SJCRH30 (cell line): ENCODE measurements at regions not wholly inside any gene's neighbourhood (a gene's known extent, or its start where the extent isn't known, plus 50 kb on each side); places are given as distances from the start of the nearest gene placed in this dataset.
A peak's percentile ranks its signal among the peaks of the same experiment; 100 is the strongest.

Source experiments
- DNase-seq, 2 experiments: peaks; one replicate each; pipeline ENCODE4 v3.0.0-alpha.2; 2015 to 2020
- H3K27ac ChIP-seq: fragments of 250-450 bp; sonication (Bioruptor Pico); 2 replicates; pipeline ENCODE4 v1.5.1; 2020; ENCODE audit warnings: mild to moderate bottlenecking, moderate library complexity
- H3K27me3 ChIP-seq: fragments of 250-450 bp; sonication (Bioruptor Pico); 2 replicates; pipeline ENCODE4 v1.5.1; 2020; ENCODE audit warnings: mild to moderate bottlenecking, moderate library complexity
- H3K36me3 ChIP-seq: fragments of 250-450 bp; sonication (Bioruptor Pico); 2 replicates; pipeline ENCODE4 v1.5.1; 2020; ENCODE audit warnings: mild to moderate bottlenecking, moderate library complexity
- H3K4me1 ChIP-seq: fragments of 250-450 bp; sonication (Bioruptor Pico); 2 replicates; pipeline ENCODE4 v1.5.1; 2020; ENCODE audit warnings: mild to moderate bottlenecking, moderate library complexity
- H3K4me3 ChIP-seq: fragments of 250-450 bp; sonication (Bioruptor Pico); 2 replicates; pipeline ENCODE4 v1.5.1; 2020; ENCODE audit warnings: mild to moderate bottlenecking, moderate library complexity
- H3K9me3 ChIP-seq: fragments of 250-450 bp; sonication (Bioruptor Pico); replicated peaks from 2 replicates; pipeline ENCODE4 v1.5.1; 2020; ENCODE audit warnings: mild to moderate bottlenecking, moderate library complexity

DNA sequence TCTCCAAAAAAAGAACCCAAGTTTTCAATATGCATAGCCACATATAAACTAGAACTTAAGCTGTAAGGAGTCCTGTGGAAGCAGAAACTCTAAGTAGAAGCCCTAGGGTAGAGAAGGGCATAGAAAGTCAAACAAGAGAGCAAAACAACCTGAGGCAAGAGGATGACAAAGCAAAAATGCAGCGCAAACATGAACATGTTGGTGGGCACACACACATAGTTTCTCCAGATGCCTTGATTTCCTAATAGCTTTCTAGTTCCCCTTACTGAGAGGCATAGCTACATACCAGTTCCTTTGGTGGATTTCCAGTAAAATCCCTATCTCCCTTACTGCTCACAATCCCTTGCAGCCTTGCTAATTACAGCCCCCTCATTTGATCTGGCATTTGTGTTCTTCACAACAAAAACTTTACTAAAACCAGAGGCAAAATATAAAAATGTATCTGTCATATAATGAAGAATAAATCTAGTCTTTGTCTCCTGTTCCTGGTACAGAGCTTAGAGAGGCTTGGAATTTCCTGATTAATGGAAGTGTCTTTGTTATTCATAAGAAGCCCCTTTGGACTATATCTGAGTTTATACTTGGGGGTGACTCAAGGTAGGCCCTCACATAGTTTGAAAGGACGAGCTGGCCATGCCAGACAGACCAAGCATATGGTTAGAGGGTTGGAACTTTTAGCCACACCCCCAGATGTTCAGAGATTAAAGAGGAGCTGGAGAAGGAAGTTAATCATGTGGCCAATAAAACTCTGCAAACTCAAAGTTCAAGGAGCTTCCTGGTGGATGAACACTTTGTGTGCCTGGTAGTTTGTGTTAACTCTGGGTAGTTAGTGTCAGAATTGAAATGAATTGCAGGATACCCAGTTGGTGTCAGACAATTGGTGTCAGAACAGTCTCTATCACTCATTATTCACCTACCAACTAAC is 52.7 kb upstream of the ZCCHC13 start:
- no peak for DNase-seq
- no peaks in the 10 kb centered on the region for H3K9me3 ChIP-seq
- no peak overlapping the region for H3K27ac ChIP-seq
- H3K4me3 ChIP-seq: no peak overlapping the region
- no peaks in the 10 kb centered on the region for H3K27me3 ChIP-seq
- peaks cover 40% of the 10 kb centered on the region for H3K36me3 ChIP-seq
- H3K4me1 ChIP-seq: no peaks in the 10 kb centered on the region

DNA sequence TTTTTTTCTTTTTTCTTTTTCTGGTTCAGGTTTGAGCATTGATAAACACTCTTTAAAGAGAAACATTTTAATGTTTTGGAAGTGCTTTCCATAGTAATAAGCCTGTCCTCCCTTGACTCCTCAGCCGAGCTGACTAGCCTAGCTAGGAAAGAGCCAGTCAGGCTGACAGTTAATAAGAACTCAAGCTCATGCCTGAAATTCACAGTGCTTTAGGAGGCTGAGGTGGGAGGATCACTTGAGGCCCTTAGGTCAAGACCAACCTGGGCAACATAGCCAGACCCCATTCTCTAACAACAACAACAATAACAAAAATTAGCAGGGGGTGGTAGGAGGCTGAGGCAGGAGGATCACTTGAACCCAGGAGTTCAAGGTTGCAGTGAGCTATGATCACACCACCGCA is 53.4 kb upstream of the ZCCHC13 start:
- Histone ChIP-seq H3K9me3 (no peaks in the 10 kb centered on the region), H3K36me3 (peaks cover 36% of the 10 kb centered on the region), H3K4me1 (no peaks in the 10 kb centered on the region), H3K27me3 (no peaks in the 10 kb centered on the region), H3K4me3 (no peak overlapping the region), H3K27ac (no peak overlapping the region)
- no peak for DNase-seq

GRCh38 chrX:74249963-74250362 is 54.0 kb upstream of the ZCCHC13 start:
- Histone ChIP-seq H3K4me1 (no peaks in the 10 kb centered on the region), H3K4me3 (no peak overlapping the region), H3K9me3 (no peaks in the 10 kb centered on the region), H3K27ac (no peak overlapping the region), H3K36me3 (peaks cover 39% of the 10 kb centered on the region), H3K27me3 (no peaks in the 10 kb centered on the region)
- DNase-seq: no peak

- H3K27ac ChIP-seq: no peak overlapping the region
These were observed 55.1 kb upstream of the ZCCHC13 start for GRCh38 chrX:74248889-74249288.

GRCh38 chrX:74246524-74246923 is 57.5 kb upstream of the ZCCHC13 start:
- no peak overlapping the region for H3K27ac ChIP-seq
- H3K9me3 ChIP-seq: no peaks in the 10 kb centered on the region
- DNase-seq: no peak
- H3K27me3 ChIP-seq: no peaks in the 10 kb centered on the region
- H3K4me1 ChIP-seq: peaks cover 12% of the 10 kb centered on the region; the same call in 1 of the 2 replicates
- no peak overlapping the region for H3K4me3 ChIP-seq
- peaks cover 49% of the 10 kb centered on the region for H3K36me3 ChIP-seq

More at GRCh38 chrX:74248889-74249288, 55.1 kb upstream of the ZCCHC13 start:
- no peaks in the 10 kb centered on the region for H3K4me1 ChIP-seq
- H3K9me3 ChIP-seq: no peaks in the 10 kb centered on the region
- DNase-seq: no peak
- no peak overlapping the region for H3K4me3 ChIP-seq
- H3K27me3 ChIP-seq: no peaks in the 10 kb centered on the region
- H3K36me3 ChIP-seq: peaks cover 39% of the 10 kb centered on the region

GRCh38 chrX:74242484-74243138 is 61.4 kb upstream of the ZCCHC13 start:
- no peak for DNase-seq
- no peaks in the 10 kb centered on the region for H3K27me3 ChIP-seq

GRCh38 chrX:74242050-74242449 is 61.9 kb upstream of the ZCCHC13 start:
- H3K36me3 ChIP-seq: peaks cover 68% of the 10 kb centered on the region

More at GRCh38 chrX:74242484-74243138, 61.4 kb upstream of the ZCCHC13 start:
- H3K4me1 ChIP-seq: peaks cover 17% of the 10 kb centered on the region; the same call in 1 of the 2 replicates
- no peak overlapping the region; the same call in 1 of the 2 replicates for H3K27ac ChIP-seq
- H3K4me3 ChIP-seq: no peak overlapping the region
- peaks cover 74% of the 10 kb centered on the region for H3K36me3 ChIP-seq
- no peaks in the 10 kb centered on the region for H3K9me3 ChIP-seq

GRCh38 chrX:74238771-74239170 is 65.2 kb upstream of the ZCCHC13 start:
- no peak for DNase-seq
- Histone ChIP-seq H3K4me3 (no peak overlapping the region), H3K27ac (no peak overlapping the region)

More at GRCh38 chrX:74242050-74242449, 61.9 kb upstream of the ZCCHC13 start:
- H3K4me3 ChIP-seq: no peak overlapping the region
- DNase-seq: peak in 1 of 2 experiments; percentile 27
- H3K4me1 ChIP-seq: peaks cover 17% of the 10 kb centered on the region; the same call in 1 of the 2 replicates
- H3K9me3 ChIP-seq: no peaks in the 10 kb centered on the region
- no peaks in the 10 kb centered on the region for H3K27me3 ChIP-seq
- peak overlapping the region; percentile 18; the same call in 1 of the 2 replicates for H3K27ac ChIP-seq

GRCh38 chrX:74234818-74235217 is 69.2 kb upstream of the ZCCHC13 start:
- no peak for DNase-seq
- peaks cover 30% of the 10 kb centered on the region for H3K36me3 ChIP-seq
- H3K4me1 ChIP-seq: peaks cover 21% of the 10 kb centered on the region
- H3K4me3 ChIP-seq: no peak overlapping the region
- H3K27ac ChIP-seq: no peak overlapping the region
- H3K27me3 ChIP-seq: no peaks in the 10 kb centered on the region
- no peaks in the 10 kb centered on the region for H3K9me3 ChIP-seq

More at GRCh38 chrX:74238771-74239170, 65.2 kb upstream of the ZCCHC13 start:
- Histone ChIP-seq H3K27me3 (no peaks in the 10 kb centered on the region), H3K36me3 (peaks cover 47% of the 10 kb centered on the region), H3K9me3 (no peaks in the 10 kb centered on the region), H3K4me1 (peaks cover 17% of the 10 kb centered on the region; the same call in 1 of the 2 replicates)

GRCh38 chrX:74232859-74233258 is 71.1 kb upstream of the ZCCHC13 start:
- H3K27me3 ChIP-seq: no peaks in the 10 kb centered on the region
- peaks cover 23% of the 10 kb centered on the region for H3K36me3 ChIP-seq
- H3K9me3 ChIP-seq: no peaks in the 10 kb centered on the region
- peak; percentile 77 to 87 for DNase-seq
- H3K4me1 ChIP-seq: peaks cover 21% of the 10 kb centered on the region
- no peak overlapping the region for H3K4me3 ChIP-seq
- peak overlapping the region; percentile 92 for H3K27ac ChIP-seq

- Histone ChIP-seq H3K4me1 (peaks cover 21% of the 10 kb centered on the region), H3K4me3 (no peak overlapping the region), H3K36me3 (peaks cover 29% of the 10 kb centered on the region), H3K9me3 (no peaks in the 10 kb centered on the region), H3K27me3 (no peaks in the 10 kb centered on the region), H3K27ac (peak overlapping the region; percentile 92; the same call in 1 of the 2 replicates)
- DNase-seq: no peak
These were observed 72.4 kb upstream of the ZCCHC13 start for GRCh38 chrX:74231625-74232024.

- H3K4me1 ChIP-seq: peaks cover 21% of the 10 kb centered on the region
- H3K36me3 ChIP-seq: peaks cover 41% of the 10 kb centered on the region
- H3K27ac ChIP-seq: no peak overlapping the region
- H3K27me3 ChIP-seq: no peaks in the 10 kb centered on the region
- H3K4me3 ChIP-seq: no peak overlapping the region
- no peaks in the 10 kb centered on the region for H3K9me3 ChIP-seq
- no peak for DNase-seq
These were observed 73.9 kb upstream of the ZCCHC13 start for GRCh38 chrX:74230094-74230493.

DNA sequence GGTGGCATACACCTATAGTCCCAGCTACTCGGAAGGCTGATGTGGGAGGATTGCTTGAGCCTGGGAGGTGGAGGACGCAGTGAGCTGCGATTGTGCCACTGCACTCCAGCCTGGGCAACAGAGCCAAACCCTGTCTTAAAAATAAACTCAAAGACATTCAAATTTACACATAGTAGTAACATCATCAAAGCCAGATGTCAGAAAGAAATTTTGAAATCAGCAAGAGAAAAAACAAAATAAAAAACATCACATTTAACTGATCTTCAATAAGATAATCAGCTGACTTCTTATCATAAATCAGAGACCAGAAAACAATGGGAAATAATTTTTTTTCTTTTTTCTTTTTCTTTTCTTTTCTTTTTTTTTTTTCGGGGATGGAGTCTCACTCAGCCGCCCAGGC is 78.9 kb upstream of the ZCCHC13 start:
- H3K4me3 ChIP-seq: no peak overlapping the region
- DNase-seq: no peak
- no peak overlapping the region for H3K27ac ChIP-seq
- H3K4me1 ChIP-seq: no peaks in the 10 kb centered on the region
- no peaks in the 10 kb centered on the region for H3K9me3 ChIP-seq
- peaks cover 54% of the 10 kb centered on the region for H3K36me3 ChIP-seq
- no peaks in the 10 kb centered on the region for H3K27me3 ChIP-seq

DNA sequence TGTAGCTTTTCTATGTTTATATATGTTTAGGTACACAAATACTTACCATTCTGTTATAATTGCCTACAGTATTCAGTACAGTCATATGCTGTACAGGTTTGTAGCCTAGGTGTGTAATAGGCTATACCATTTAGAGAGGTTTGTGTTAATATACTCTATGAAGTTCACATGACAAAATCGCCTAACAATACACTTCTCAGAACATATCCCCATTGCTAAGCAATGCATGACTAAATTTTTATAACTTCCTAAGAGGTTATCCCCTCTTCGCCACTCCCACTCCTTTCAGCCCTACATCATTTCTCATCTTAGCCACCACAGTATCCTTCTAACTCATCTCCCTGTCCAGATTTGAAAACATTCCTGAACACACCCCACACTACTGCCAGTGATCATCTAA is 83.7 kb upstream of the ZCCHC13 start:
- H3K36me3 ChIP-seq: peaks cover 57% of the 10 kb centered on the region
- DNase-seq: no peak
- H3K27me3 ChIP-seq: no peaks in the 10 kb centered on the region
- H3K9me3 ChIP-seq: no peaks in the 10 kb centered on the region
- H3K27ac ChIP-seq: no peak overlapping the region
- no peaks in the 10 kb centered on the region for H3K4me1 ChIP-seq
- no peak overlapping the region for H3K4me3 ChIP-seq

DNA sequence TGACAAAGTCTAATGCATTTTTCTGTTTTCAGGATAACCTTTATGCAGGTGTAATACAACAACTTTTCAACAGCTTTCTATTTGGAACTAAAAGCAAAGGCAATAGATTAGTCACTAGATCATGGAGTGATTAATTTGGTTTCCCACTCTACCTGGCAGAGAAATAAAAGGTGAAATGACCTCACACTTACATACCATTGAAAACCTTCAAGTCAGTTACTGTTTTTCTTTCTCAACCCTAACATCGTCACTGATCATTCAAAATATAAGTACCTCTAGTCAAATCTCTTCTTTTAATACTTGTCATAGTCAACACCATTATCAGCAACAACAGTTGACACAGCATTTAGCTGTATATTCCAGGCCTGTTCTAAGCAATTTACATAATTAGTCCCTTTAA is 85.1 kb upstream of the ZCCHC13 start:
- Histone ChIP-seq H3K4me3 (no peak overlapping the region), H3K9me3 (no peaks in the 10 kb centered on the region), H3K4me1 (no peaks in the 10 kb centered on the region), H3K36me3 (peaks cover 56% of the 10 kb centered on the region), H3K27me3 (no peaks in the 10 kb centered on the region), H3K27ac (no peak overlapping the region)
- no peak for DNase-seq
